Ectodermal cell (in vitro differentiated cells): ENCODE measurements at regions not wholly inside any gene's neighbourhood (a gene's known extent, or its start where the extent isn't known, plus 50 kb on each side); places are given as distances from the start of the nearest gene placed in this dataset.
"Not testable (repeated sequence)": the region's sequence is repeated elsewhere in the genome, so short reads cannot be mapped to it uniquely, and the experiment has no call there.

ENCODE experiments used
- H3K27ac ChIP-seq: 2 replicates; pipeline ENCODE4 v1.7.0; 2013; ENCODE audit warnings: mild to moderate bottlenecking, low read depth, low read length; ENCODE audit not compliant: insufficient read depth, poor library complexity, severe bottlenecking
- H3K27me3 ChIP-seq: 2 replicates; pipeline ENCODE4 v1.7.0; 2013; ENCODE audit warnings: mild to moderate bottlenecking, low read length; ENCODE audit not compliant: insufficient read depth, control insufficient read depth, poor library complexity, severe bottlenecking
- H3K36me3 ChIP-seq: one replicate; pipeline ENCODE4 v1.7.0; 2013; ENCODE audit warnings: low read length; ENCODE audit not compliant: control insufficient read depth, insufficient read depth
- H3K4me1 ChIP-seq: one replicate; pipeline ENCODE4 v1.7.0; 2013; ENCODE audit warnings: low read length; ENCODE audit not compliant: control insufficient read depth, insufficient read depth
- H3K4me3 ChIP-seq: 2 replicates; pipeline ENCODE4 v1.7.0; 2013; ENCODE audit warnings: low read depth, low read length, control low read depth; ENCODE audit not compliant: insufficient read depth
- H3K9me3 ChIP-seq: 2 replicates; pipeline ENCODE4 v1.7.0; 2013; ENCODE audit warnings: mild to moderate bottlenecking, low read length, moderate library complexity; ENCODE audit not compliant: control insufficient read depth
- WGBS, 2 experiments: methylation state at CpG; one replicate each; pipeline ENCODE4 v1.1.7; 2013; ENCODE audit warnings: missing lambda C conversion rate in 2 of 2; 5-methylcytosine and 5-hydroxymethylcytosine counted together

DNA sequence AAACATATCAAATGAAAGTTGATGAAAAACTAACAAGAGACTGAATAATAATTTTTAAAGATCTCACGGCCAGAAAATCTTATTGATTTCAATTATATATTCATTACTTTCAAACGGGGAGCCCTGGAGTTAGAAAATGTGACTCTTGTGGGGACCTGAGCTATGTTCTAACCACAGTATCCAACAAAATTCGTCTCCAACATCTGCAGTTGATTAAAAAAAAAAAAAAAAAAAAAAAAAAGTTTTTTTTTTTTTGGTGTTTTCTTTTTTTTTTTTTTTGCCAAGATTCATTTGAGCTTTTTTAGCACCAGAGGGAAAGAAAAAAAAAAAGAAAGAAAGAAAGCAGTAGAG, 144.3 kb upstream of the PIK3R1 start:
- Histone ChIP-seq H3K4me1 (no peaks in the 10 kb centered on the region), H3K27me3 (no peaks in the 10 kb centered on the region), H3K27ac (no peak overlapping the region), H3K9me3 (no peaks in the 10 kb centered on the region), H3K4me3 (no peak overlapping the region), H3K36me3 (no peaks in the 10 kb centered on the region)
- 94% methylated on average over 2 of the region's 3 CpGs; no CpG with 5 or more reads in 1 of the 2 experiments for WGBS, 2 experiments

GRCh38 chr5:68070591-68071281, 144.8 kb upstream of the PIK3R1 start:
- WGBS, 2 experiments = 100% methylated on average over 1 of the region's 2 CpGs
- Histone ChIP-seq H3K27me3 (no peaks in the 10 kb centered on the region), H3K4me1 (no peaks in the 10 kb centered on the region), H3K36me3 (no peaks in the 10 kb centered on the region), H3K4me3 (no peak overlapping the region), H3K27ac (no peak overlapping the region), H3K9me3 (no peaks in the 10 kb centered on the region)

GRCh38 chr5:68067976-68068603, 147.5 kb upstream of the PIK3R1 start:
- H3K4me3 ChIP-seq = no peak overlapping the region
- H3K27me3 ChIP-seq = no peaks in the 10 kb centered on the region
- H3K27ac ChIP-seq = no peak overlapping the region
- H3K9me3 ChIP-seq = no peaks in the 10 kb centered on the region
- 94 to 95% methylated on average over 5 of the region's 5 CpGs for WGBS, 2 experiments
- H3K4me1 ChIP-seq = no peaks in the 10 kb centered on the region
- no peaks in the 10 kb centered on the region for H3K36me3 ChIP-seq

DNA sequence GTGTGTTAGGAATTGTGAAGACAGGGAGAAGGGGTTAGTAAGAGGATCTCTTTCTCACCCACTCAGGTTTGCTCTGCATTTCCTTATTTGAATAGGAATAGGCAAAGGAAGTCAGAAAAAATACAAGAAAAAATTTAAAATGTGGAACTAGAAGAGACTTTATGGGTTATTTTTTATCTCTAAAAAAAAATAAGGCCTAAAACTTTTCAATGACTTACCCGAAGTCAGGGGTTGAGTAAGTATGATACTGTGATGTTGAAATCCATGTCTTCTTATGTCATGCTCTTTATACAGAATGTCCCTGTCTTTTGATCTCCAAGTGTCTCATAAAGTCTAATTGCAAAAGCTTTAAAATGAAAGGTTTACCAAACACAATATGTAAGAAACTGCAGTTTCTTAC, 148.3 kb upstream of the PIK3R1 start:
- Histone ChIP-seq H3K4me3 (no peak overlapping the region), H3K36me3 (no peaks in the 10 kb centered on the region), H3K9me3 (no peaks in the 10 kb centered on the region), H3K27ac (no peak overlapping the region), H3K4me1 (no peaks in the 10 kb centered on the region), H3K27me3 (no peaks in the 10 kb centered on the region)
- WGBS, 2 experiments = 86 to 94% methylated on average over 1 of the region's 1 CpG

DNA sequence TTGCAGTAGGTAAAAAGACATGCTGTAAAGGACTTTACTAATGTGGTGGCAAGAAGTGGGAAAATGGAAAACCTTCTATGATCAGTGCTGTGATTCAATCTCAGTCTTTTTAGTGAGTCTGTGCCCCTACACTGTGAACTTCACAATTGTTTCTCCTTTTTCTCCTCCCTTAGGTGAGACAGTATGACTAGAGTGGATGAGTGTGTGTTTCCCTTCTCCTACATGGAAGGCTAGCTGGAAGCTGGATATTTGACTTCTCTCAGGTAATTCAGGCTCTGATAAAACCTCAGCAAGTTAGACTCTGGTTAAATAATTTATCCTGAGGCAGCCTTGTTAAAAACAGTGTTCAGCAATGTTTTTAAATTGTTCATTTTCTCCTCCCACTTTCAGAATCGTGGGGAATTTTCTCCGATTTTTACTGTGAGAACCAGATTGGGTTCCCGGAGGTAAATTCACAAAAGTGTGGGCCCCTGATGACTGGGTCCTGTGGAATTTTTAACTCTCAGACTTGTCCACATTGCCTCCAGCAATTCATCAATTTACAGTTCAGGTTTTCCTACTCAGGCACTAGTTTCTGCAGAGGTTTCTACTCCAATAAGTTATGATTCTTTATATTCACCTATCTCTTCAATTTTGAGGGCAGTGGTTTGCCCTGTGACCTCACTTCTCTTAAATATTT, 149.1 kb upstream of the PIK3R1 start:
- WGBS, 2 experiments = 93 to 97% methylated on average over 3 of the region's 3 CpGs
- no peak overlapping the region for H3K27ac ChIP-seq
- no peaks in the 10 kb centered on the region for H3K9me3 ChIP-seq
- no peaks in the 10 kb centered on the region for H3K4me1 ChIP-seq
- H3K4me3 ChIP-seq = no peak overlapping the region
- no peaks in the 10 kb centered on the region for H3K27me3 ChIP-seq
- H3K36me3 ChIP-seq = no peaks in the 10 kb centered on the region

- not testable (repeated sequence) for H3K27me3 ChIP-seq, H3K27ac ChIP-seq, H3K4me1 ChIP-seq, H3K4me3 ChIP-seq, H3K9me3 ChIP-seq, H3K36me3 ChIP-seq
- WGBS, 2 experiments = 95 to 98% methylated on average over 3 of the region's 3 CpGs
Measured at GRCh38 chr5:68065321-68065720, 150.2 kb upstream of the PIK3R1 start.

GRCh38 chr5:68060382-68060781, 155.2 kb upstream of the PIK3R1 start:
- H3K36me3 ChIP-seq = no peaks in the 10 kb centered on the region
- H3K27ac ChIP-seq = no peak overlapping the region
- H3K27me3 ChIP-seq = no peaks in the 10 kb centered on the region
- 88 to 94% methylated on average over 1 of the region's 1 CpG for WGBS, 2 experiments
- no peak overlapping the region for H3K4me3 ChIP-seq
- no peaks in the 10 kb centered on the region for H3K4me1 ChIP-seq
- H3K9me3 ChIP-seq = no peaks in the 10 kb centered on the region

- no peaks in the 10 kb centered on the region for H3K9me3 ChIP-seq
- peaks cover 9% of the 10 kb centered on the region for H3K4me1 ChIP-seq
- H3K27me3 ChIP-seq = no peaks in the 10 kb centered on the region
- H3K36me3 ChIP-seq = no peaks in the 10 kb centered on the region
- H3K4me3 ChIP-seq = no peak overlapping the region
- H3K27ac ChIP-seq = no peak overlapping the region
- WGBS, 2 experiments = 98 to 99% methylated on average over 2 to 3 of the region's 4 CpGs
Measured at GRCh38 chr5:68057191-68057590, 158.4 kb upstream of the PIK3R1 start.

DNA sequence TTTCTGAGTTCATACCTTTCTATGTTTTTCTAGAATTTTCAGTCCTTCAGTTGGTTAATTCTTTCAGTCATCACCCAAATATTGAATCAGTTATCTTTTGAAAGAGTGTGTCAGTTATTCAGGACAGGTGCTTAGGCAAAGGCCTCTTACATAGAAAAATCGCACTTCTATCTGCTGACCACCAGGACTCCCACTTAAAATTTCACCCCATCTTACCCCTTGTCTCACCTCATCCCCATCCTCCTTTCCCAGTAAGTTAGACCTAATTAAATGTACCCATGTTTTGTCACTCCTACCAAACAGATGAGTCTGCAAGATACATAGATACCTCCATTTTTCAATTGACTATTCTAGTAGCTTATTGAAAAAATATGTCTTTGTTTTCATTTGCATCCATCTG, 159.9 kb upstream of the PIK3R1 start:
- Histone ChIP-seq H3K9me3 (no peaks in the 10 kb centered on the region), H3K4me1 (peaks cover 9% of the 10 kb centered on the region), H3K4me3 (no peak overlapping the region), H3K27ac (no peak overlapping the region), H3K27me3 (no peaks in the 10 kb centered on the region), H3K36me3 (no peaks in the 10 kb centered on the region)
- 91 to 95% methylated on average over 1 of the region's 1 CpG for WGBS, 2 experiments

DNA sequence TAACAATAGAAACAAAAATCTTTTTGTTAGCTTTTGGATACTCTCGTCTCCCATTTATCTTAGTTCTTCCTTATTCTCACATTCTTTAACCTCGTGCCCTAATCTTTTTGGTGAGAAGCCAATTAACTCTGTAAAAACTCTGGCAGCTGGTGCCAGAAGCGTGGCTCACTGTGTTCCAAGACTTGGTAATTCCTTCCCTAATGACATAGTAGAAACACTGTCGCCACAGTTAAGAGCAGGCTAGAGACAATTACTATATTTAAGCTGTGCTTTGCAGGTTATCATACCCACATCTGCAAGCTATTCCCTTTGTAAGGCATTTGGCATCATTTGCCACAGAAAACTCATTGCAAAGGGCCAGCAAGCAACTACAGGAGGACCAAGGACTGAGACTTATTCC, 160.9 kb upstream of the PIK3R1 start:
- Histone ChIP-seq H3K9me3 (no peaks in the 10 kb centered on the region), H3K4me3 (no peak overlapping the region), H3K27me3 (no peaks in the 10 kb centered on the region), H3K4me1 (peaks cover 9% of the 10 kb centered on the region), H3K27ac (no peak overlapping the region), H3K36me3 (no peaks in the 10 kb centered on the region)
- 48 to 70% methylated on average over 4 of the region's 4 CpGs for WGBS, 2 experiments
